Neural crest cell (in vitro differentiated cells): ENCODE measurements at regions not wholly inside any gene's neighbourhood (a gene's known extent, or its start where the extent isn't known, plus 50 kb on each side); places are given as distances from the start of the nearest gene placed in this dataset.

Source experiments
- DNase-seq: peaks from one replicate; pipeline ENCODE4 v3.0.0; 2021; ENCODE audit warnings: low read depth, mixed read lengths, low spot score
- H3K27ac Mint-ChIP-seq: one replicate; pipeline ENCODE4 v1.8.0; 2021; ENCODE audit warnings: mild to moderate bottlenecking, mixed read lengths; ENCODE audit not compliant: unreplicated experiment
- H3K27me3 Mint-ChIP-seq: 2 replicates; pipeline ENCODE4 v1.8.0; 2021; ENCODE audit warnings: low read depth, mild to moderate bottlenecking, mixed read lengths
- H3K36me3 Mint-ChIP-seq: 2 replicates; pipeline ENCODE4 v1.8.0; 2021; ENCODE audit warnings: low read depth, mild to moderate bottlenecking, mixed read lengths
- H3K4me1 Mint-ChIP-seq: 2 replicates; pipeline ENCODE4 v1.8.0; 2021; ENCODE audit warnings: mixed read lengths
- H3K4me3 Mint-ChIP-seq: one replicate; pipeline ENCODE4 v1.8.0; 2021; ENCODE audit warnings: mild to moderate bottlenecking, mixed read lengths
- H3K9me3 Mint-ChIP-seq: 2 replicates; pipeline ENCODE4 v1.8.0; 2021; ENCODE audit warnings: mixed read lengths
- CTCF ChIP-seq: fragments of 200-600 bp; sonication (generic); conservative IDR thresholded peaks from 2 replicates; pipeline ENCODE4 v1.5.0; 2021; ENCODE audit warnings: antibody characterized with exemption, mild to moderate bottlenecking

DNA sequence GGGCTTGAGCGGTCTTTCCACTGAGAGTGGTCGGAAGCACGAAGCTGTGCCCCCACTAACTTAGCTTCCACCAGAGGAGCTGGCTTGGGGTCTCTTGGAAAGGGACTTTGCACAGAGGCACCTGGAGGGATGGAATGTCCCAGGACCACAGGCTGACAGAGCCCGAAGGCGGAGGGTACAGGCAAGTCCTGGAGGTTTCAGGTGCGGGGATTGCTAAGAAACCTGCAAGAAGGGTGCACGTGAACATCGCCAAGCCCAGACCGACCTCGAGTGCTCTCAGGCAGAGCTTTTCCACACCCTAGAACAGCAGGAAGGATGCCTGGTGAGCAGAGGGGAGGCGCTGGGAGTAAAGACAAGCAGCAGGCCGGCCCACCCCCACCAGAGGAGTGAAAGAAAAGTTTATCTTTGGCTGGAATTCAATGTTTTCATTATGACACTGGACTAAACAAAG lies 61.6 kb downstream of the SERPINA3 start:
- no peak overlapping the region for H3K27ac Mint-ChIP-seq
- no peaks in the 10 kb centered on the region for H3K9me3 Mint-ChIP-seq
- H3K4me3 Mint-ChIP-seq: no peak overlapping the region
- no peak for TF ChIP-seq CTCF
- H3K36me3 Mint-ChIP-seq: no peaks in the 10 kb centered on the region
- peaks cover 14% of the 10 kb centered on the region for H3K4me1 Mint-ChIP-seq
- DNase-seq: no peak
- H3K27me3 Mint-ChIP-seq: peaks cover 5% of the 10 kb centered on the region
